Esophagus muscularis mucosa (tissue), 4 donors: ENCODE measurements at regions not wholly inside any gene's neighbourhood (a gene's known extent, or its start where the extent isn't known, plus 50 kb on each side); places are given as distances from the start of the nearest gene placed in this dataset.

Experiments used
- DNase-seq: peaks from one replicate; pipeline ENCODE4 v3.0.0-alpha.2; 2017; ENCODE audit errors: extremely low spot score
- H3K27ac ChIP-seq, 4 donors: fragments of 200-600 bp; sonication (generic); replicated peaks in 1 of 4; 1 replicate in 3 of 4; 2 replicates in 1 of 4; pipeline ENCODE4 v1.5.1; 2016 to 2019; ENCODE audit warnings: mild to moderate bottlenecking in 1 of 4
- H3K27me3 ChIP-seq, 4 donors: fragments of 200-600 bp; sonication (generic); one replicate each; pipeline versions ENCODE4 v1.5.1 to v1.6.0; 2016 to 2019
- H3K36me3 ChIP-seq, 4 donors: fragments of 200-600 bp; sonication (generic); one replicate each; pipeline ENCODE4 v1.5.1; 2016 to 2019
- H3K4me1 ChIP-seq, 4 donors: fragments of 200-600 bp; sonication (generic); one replicate each; pipeline ENCODE4 v1.5.1; 2016 to 2019
- H3K4me3 ChIP-seq, 4 donors: fragments of 200-600 bp; sonication (generic); 1 replicate in 2 of 4; 2 replicates in 2 of 4; pipeline ENCODE4 v1.5.1; 2016 to 2019; ENCODE audit warnings: mild to moderate bottlenecking in 4 of 4, moderate library complexity in 1 of 4
- H3K9me3 ChIP-seq, 4 donors: fragments of 200-600 bp; sonication (generic); 1 replicate in 3 of 4; 2 replicates in 1 of 4; pipeline ENCODE4 v1.5.1; 2016 to 2019
- CTCF ChIP-seq, 3 experiments: fragments of 200-600 bp in 2 of 3; fragments of 450-650 bp in 1 of 3; sonication (generic) in 2 of 3; IDR thresholded peaks; one replicate each; pipeline ENCODE4 v1.5.1; 2017 to 2019; ENCODE audit warnings: antibody characterized with exemption in 3 of 3, mild to moderate bottlenecking in 2 of 3, moderate library complexity in 1 of 3
- EP300 ChIP-seq: sonication (generic); formaldehyde crosslinking; IDR thresholded peaks from one replicate; pipeline ENCODE4 v1.6.1; 2017; ENCODE audit warnings: antibody characterized with exemption
- POLR2A ChIP-seq: fragments of 450-650 bp; IDR thresholded peaks from one replicate; pipeline ENCODE4 v1.6.1; 2017; ENCODE audit warnings: antibody characterized with exemption, moderate library complexity, mild to moderate bottlenecking, low read depth
- POLR2AphosphoS5 ChIP-seq, 2 donors: sonication (generic); formaldehyde crosslinking; IDR thresholded peaks; one replicate each; pipeline ENCODE4 v1.6.1; 2017; ENCODE audit warnings: antibody characterized with exemption in 2 of 2
- WGBS: methylation state at CpG from one replicate; pipeline ENCODE4 v1.1.5; 2018; 5-methylcytosine and 5-hydroxymethylcytosine counted together
- intact Hi-C: fragments of 100-400 bp; cut with DNase I; formaldehyde crosslinking; loops from one replicate; pipeline ENCODE4 v1.15.1; 2023

- Histone ChIP-seq H3K4me1 (peaks cover 0 to 20% (median 18%) of the 10 kb centered on the region in 4 donors), H3K36me3 (no peaks in the 10 kb centered on the region), H3K27ac (no peak overlapping the region), H3K9me3 (no peaks in the 10 kb centered on the region), H3K4me3 (no peak overlapping the region), H3K27me3 (no peaks in the 10 kb centered on the region)
- TF ChIP-seq CTCF (IDR thresholded peaks at IDR 0.05): no peak
- TF ChIP-seq POLR2A: no peak
- no peak for TF ChIP-seq EP300
- TF ChIP-seq POLR2AphosphoS5 (IDR thresholded peaks at IDR 0.05): no peak
- intact Hi-C loops: no loop called here
- DNase-seq: peak; percentile 66
- WGBS: 47% methylated on average over 4 of the region's 4 CpGs
These were observed 127.6 kb upstream of the CXCL12 start for GRCh38 chr10:44512431-44513022.

- DNase-seq: peak; percentile 81
- intact Hi-C loops: no loop called here
- WGBS: 58% methylated on average over 5 of the region's 5 CpGs
These were observed 128.7 kb upstream of the CXCL12 start for GRCh38 chr10:44513591-44513990.

GRCh38 chr10:44516891-44517290 is 132.0 kb upstream of the CXCL12 start:
- H3K27me3 ChIP-seq: no peaks in the 10 kb centered on the region
- H3K27ac ChIP-seq: no peak overlapping the region
- WGBS: 55% methylated on average over 6 of the region's 6 CpGs
- TF ChIP-seq EP300 (no peak), POLR2A (no peak), POLR2AphosphoS5 (IDR thresholded peaks at IDR 0.05) (no peak), CTCF (IDR thresholded peaks at IDR 0.05) (no peak)
- DNase-seq: peak; percentile 57
- no peaks in the 10 kb centered on the region for H3K36me3 ChIP-seq
- H3K9me3 ChIP-seq: no peaks in the 10 kb centered on the region
- peaks cover 0 to 19% (median 16%) of the 10 kb centered on the region in 4 donors for H3K4me1 ChIP-seq
- intact Hi-C loops: no loop called here
- no peak overlapping the region for H3K4me3 ChIP-seq

More at GRCh38 chr10:44513591-44513990, 128.7 kb upstream of the CXCL12 start:
- no peaks in the 10 kb centered on the region for H3K27me3 ChIP-seq
- H3K4me1 ChIP-seq: peaks cover 0 to 20% (median 18%) of the 10 kb centered on the region in 4 donors
- H3K4me3 ChIP-seq: no peak overlapping the region
- H3K36me3 ChIP-seq: no peaks in the 10 kb centered on the region
- TF ChIP-seq CTCF (IDR thresholded peaks at IDR 0.05) (no peak), POLR2AphosphoS5 (IDR thresholded peaks at IDR 0.05) (no peak), EP300 (no peak), POLR2A (no peak)
- H3K9me3 ChIP-seq: no peaks in the 10 kb centered on the region
- H3K27ac ChIP-seq: no peak overlapping the region

- H3K27me3 ChIP-seq: no peaks in the 10 kb centered on the region
- TF ChIP-seq POLR2AphosphoS5 (IDR thresholded peaks at IDR 0.05) (no peak), CTCF (IDR thresholded peaks at IDR 0.05) (peak in 1 of 3 experiments; percentile 5), EP300 (no peak)
- intact Hi-C loops: no loop called here
- DNase-seq: no peak
- H3K9me3 ChIP-seq: no peaks in the 10 kb centered on the region
- no peak overlapping the region for H3K27ac ChIP-seq
- H3K36me3 ChIP-seq: no peaks in the 10 kb centered on the region
- H3K4me1 ChIP-seq: peaks cover 0 to 12% (median 8%) of the 10 kb centered on the region in 4 donors
- no peak overlapping the region for H3K4me3 ChIP-seq
- WGBS: 77% methylated on average over 7 of the region's 7 CpGs
These were observed 132.7 kb upstream of the CXCL12 start for GRCh38 chr10:44517635-44518034.

GRCh38 chr10:44519361-44519760 is 134.5 kb upstream of the CXCL12 start:
- DNase-seq: no peak
- Histone ChIP-seq H3K4me3 (no peak overlapping the region), H3K9me3 (peaks cover 0 to 5% (median 0%) of the 10 kb centered on the region in 4 donors), H3K27me3 (no peaks in the 10 kb centered on the region), H3K36me3 (no peaks in the 10 kb centered on the region), H3K4me1 (no peaks in the 10 kb centered on the region), H3K27ac (no peak overlapping the region)
- intact Hi-C loops: no loop called here
- WGBS: 38% methylated on average over 2 of the region's 2 CpGs
- TF ChIP-seq CTCF (IDR thresholded peaks at IDR 0.05) (no peak), EP300 (no peak), POLR2AphosphoS5 (IDR thresholded peaks at IDR 0.05) (no peak), POLR2A (no peak)
